GM06990 (cell line): ENCODE measurements at regions not wholly inside any gene's neighbourhood (a gene's known extent, or its start where the extent isn't known, plus 50 kb on each side); places are given as distances from the start of the nearest gene placed in this dataset.

ENCODE experiments used
- DNase-seq: peaks from one replicate; pipeline ENCODE4 v3.0.0-alpha.2; 2011; ENCODE audit not compliant: insufficient read length; ENCODE audit errors: extremely low read depth
- H3K27me3 ChIP-seq: replicated peaks from 2 replicates; pipeline ENCODE4 v1.6.0; 2011; ENCODE audit warnings: low read length; ENCODE audit not compliant: control insufficient read depth, insufficient read depth
- H3K36me3 ChIP-seq: 2 replicates; pipeline ENCODE4 v1.5.1; 2011; ENCODE audit warnings: low read length; ENCODE audit not compliant: control insufficient read depth, insufficient read depth
- H3K4me3 ChIP-seq: replicated peaks from 2 replicates; pipeline ENCODE4 v1.5.1; 2011; ENCODE audit warnings: low read depth, mild to moderate bottlenecking, control low read depth, low read length
- TF ChIP-seq, protein P1 (sequence below): IDR thresholded peaks from 2 replicates; pipeline ENCODE4 v1.5.1; 2011; ENCODE audit warnings: low read length, control low read depth, mild to moderate bottlenecking, inconsistent platforms; ENCODE audit not compliant: insufficient read depth, poor library complexity, severe bottlenecking

DNA sequence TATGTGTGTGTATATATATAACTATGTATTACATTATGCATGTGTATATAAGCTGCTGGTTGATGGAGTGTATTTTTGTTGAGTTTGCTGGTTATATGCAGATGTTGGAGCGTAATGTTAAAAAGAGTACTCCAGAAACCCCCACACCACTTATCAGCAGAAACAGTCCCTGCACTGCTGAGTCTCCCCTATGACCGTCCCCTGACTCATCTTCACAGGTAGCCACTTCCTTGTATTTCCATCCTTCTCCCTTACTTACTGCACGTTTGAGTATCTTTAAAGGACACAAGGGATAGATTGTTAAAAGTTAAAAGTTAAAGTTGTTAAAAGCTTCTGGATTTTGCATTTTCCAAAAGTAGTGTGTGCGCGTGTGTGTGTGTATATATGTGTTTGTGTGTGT, 853.9 kb upstream of the EEF2KMT start:
- TF ChIP-seq, protein P1, sequence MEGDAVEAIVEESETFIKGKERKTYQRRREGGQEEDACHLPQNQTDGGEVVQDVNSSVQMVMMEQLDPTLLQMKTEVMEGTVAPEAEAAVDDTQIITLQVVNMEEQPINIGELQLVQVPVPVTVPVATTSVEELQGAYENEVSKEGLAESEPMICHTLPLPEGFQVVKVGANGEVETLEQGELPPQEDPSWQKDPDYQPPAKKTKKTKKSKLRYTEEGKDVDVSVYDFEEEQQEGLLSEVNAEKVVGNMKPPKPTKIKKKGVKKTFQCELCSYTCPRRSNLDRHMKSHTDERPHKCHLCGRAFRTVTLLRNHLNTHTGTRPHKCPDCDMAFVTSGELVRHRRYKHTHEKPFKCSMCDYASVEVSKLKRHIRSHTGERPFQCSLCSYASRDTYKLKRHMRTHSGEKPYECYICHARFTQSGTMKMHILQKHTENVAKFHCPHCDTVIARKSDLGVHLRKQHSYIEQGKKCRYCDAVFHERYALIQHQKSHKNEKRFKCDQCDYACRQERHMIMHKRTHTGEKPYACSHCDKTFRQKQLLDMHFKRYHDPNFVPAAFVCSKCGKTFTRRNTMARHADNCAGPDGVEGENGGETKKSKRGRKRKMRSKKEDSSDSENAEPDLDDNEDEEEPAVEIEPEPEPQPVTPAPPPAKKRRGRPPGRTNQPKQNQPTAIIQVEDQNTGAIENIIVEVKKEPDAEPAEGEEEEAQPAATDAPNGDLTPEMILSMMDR = no peak
- no peaks in the 10 kb centered on the region for H3K27me3 ChIP-seq
- DNase-seq = no peak
- no peaks in the 10 kb centered on the region for H3K36me3 ChIP-seq
- H3K4me3 ChIP-seq = no peak overlapping the region

DNA sequence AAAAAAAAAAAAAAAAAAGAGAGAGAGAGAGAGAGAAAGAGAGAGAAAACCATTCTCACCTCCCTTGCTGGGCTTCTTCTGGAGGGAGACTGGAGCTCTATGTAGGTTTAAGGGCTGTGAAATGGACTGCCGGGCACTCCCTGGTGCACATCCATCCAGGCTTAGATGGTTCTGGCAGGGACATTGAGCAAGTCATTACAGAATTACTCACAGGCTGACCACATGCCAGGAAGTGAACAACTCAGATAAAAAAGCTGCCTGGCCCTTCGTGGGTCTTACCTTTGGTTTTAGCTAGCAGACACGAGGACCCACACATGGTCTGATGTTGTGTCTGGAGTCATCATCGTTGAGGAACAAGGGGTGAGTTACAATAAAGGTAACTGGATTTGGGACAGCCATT, 847.4 kb upstream of the EEF2KMT start:
- no peaks in the 10 kb centered on the region for H3K27me3 ChIP-seq
- no peaks in the 10 kb centered on the region for H3K36me3 ChIP-seq
- no peak for DNase-seq
- H3K4me3 ChIP-seq = no peak overlapping the region
- TF ChIP-seq, protein P1 = no peak

DNA sequence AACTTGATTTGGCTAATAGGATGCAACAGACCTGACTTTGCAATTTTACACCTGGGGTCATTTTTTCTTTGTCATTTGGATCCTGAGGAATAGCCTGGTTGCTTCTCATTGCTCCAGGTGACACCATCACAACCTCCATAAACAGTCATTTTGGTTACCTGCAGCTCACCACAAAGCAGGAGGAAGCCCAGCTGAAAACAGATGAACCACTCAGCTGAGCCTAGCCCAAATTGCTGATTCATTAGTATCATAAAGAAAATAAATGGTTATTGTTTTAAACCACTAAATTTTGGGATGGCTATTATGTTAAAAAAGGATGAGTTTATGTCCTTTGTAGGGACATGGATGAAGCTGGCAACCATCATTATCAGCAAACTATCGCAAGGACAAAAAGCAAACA, 841.0 kb upstream of the EEF2KMT start:
- H3K36me3 ChIP-seq = no peaks in the 10 kb centered on the region
- DNase-seq = no peak
- no peaks in the 10 kb centered on the region for H3K27me3 ChIP-seq
- no peak overlapping the region for H3K4me3 ChIP-seq
- TF ChIP-seq, protein P1 = no peak

DNA sequence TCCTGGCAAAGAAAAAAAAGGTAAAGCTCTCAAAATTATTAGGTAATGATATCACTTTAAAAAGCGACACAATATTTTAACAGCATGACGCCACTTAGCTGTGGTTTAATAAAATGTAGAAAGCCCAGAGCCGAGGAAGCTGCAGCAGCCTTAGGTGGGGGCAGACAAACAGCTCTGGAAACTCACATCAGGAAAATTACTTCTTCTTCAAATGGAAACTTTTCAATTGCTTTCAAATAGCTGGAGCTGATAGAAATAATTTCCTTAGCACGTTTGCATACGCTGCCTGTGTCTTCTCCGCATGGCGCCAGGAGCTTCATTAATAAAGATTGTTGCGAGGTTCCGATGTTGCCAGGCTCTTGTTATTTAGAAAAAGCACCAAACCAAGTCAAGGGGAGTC, 835.3 kb upstream of the EEF2KMT start:
- Histone ChIP-seq H3K4me3 (no peak overlapping the region), H3K27me3 (no peaks in the 10 kb centered on the region), H3K36me3 (no peaks in the 10 kb centered on the region)
- TF ChIP-seq, protein P1 = no peak
- no peak for DNase-seq

DNA sequence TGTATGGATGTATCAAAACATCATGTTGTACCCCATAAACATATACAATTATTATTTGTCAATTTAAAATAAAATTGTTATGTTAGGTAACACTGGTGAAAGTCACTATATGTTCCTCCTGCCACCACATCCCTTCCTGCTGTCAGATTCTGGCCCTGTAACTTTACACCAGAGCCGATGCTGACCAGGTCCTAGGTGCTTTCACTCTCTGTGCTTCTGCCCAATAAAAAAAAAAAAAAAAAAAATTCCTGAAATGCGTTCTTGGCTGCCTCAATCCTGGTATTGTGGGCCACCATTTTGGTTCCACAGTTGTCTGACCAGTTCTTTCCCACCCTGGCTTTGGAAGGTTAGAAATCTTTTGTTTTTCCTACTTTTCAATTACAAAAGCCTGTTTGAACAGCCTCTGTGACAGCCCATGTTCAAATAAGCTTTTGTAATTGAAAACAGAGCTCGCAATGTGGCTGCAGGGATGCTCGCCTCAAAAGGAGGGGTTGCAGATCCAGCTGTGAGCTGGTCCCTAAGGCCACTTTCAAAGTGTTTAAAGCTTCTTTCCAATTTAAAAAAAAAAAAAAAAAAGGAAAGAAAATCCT, 831.0 kb upstream of the EEF2KMT start:
- DNase-seq = no peak
- Histone ChIP-seq H3K27me3 (no peaks in the 10 kb centered on the region), H3K4me3 (no peak overlapping the region), H3K36me3 (no peaks in the 10 kb centered on the region)
- TF ChIP-seq, protein P1 = no peak

DNA sequence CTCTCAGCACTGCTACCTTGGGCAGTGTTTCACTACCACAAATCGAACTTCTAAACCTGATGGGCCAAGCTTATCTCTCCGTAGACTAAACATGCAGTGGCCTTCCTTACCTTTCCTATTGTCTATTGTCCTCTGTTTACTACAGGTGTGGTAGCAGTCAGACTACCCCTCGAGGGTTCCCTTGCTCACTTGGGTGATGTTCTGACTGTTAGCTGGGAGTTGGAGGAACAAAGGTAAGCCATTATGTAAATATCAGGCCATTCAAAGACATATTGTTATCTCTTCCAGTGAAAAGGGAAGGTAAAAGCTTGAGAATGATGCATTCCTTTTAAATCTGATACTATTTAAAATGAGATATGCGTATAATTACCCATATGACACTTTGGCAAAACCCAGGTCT, 828.3 kb upstream of the EEF2KMT start:
- H3K4me3 ChIP-seq = no peak overlapping the region
- no peaks in the 10 kb centered on the region for H3K27me3 ChIP-seq
- TF ChIP-seq, protein P1 = no peak
- no peaks in the 10 kb centered on the region for H3K36me3 ChIP-seq
- DNase-seq = no peak
